HEK293 (cell line): ENCODE measurements at regions not wholly inside any gene's neighbourhood (a gene's known extent, or its start where the extent isn't known, plus 50 kb on each side); places are given as distances from the start of the nearest gene placed in this dataset.

ENCODE experiments used
- CTCF ChIP-seq: fragments of 450-650 bp; formaldehyde crosslinking; IDR thresholded peaks from 2 replicates; pipeline ENCODE4 v1.5.1; 2016; ENCODE audit warnings: missing biosample characterization, missing genetic modification characterization
- KLF17 ChIP-seq: fragments of 450-650 bp; formaldehyde crosslinking; IDR thresholded peaks from 2 replicates; pipeline ENCODE4 v1.5.1; 2016; ENCODE audit warnings: missing biosample characterization, missing genetic modification characterization
- PRDM4 ChIP-seq: fragments of 450-650 bp; formaldehyde crosslinking; IDR thresholded peaks from 2 replicates; pipeline ENCODE4 v1.5.1; 2017; ENCODE audit warnings: missing biosample characterization, missing genetic modification characterization
- SALL2 ChIP-seq: fragments of 450-650 bp; formaldehyde crosslinking; IDR thresholded peaks from 2 replicates; pipeline ENCODE4 v1.5.0; 2017; ENCODE audit warnings: missing biosample characterization, mild to moderate bottlenecking, missing genetic modification characterization, borderline replicate concordance
- SP7 ChIP-seq: fragments of 450-650 bp; formaldehyde crosslinking; IDR thresholded peaks from 2 replicates; pipeline ENCODE4 v1.5.1; 2016; ENCODE audit warnings: missing biosample characterization, missing genetic modification characterization
- ZNF266 ChIP-seq: fragments of 450-650 bp; formaldehyde crosslinking; IDR thresholded peaks from 2 replicates; pipeline ENCODE4 v1.5.1; 2016; ENCODE audit warnings: missing biosample characterization, missing genetic modification characterization, low read depth
- ZNF324 ChIP-seq: fragments of 450-650 bp; formaldehyde crosslinking; IDR thresholded peaks from 2 replicates; pipeline ENCODE4 v1.5.1; 2016; ENCODE audit warnings: missing biosample characterization, missing genetic modification characterization
- ZNF398 ChIP-seq: fragments of 450-650 bp; formaldehyde crosslinking; IDR thresholded peaks from 2 replicates; pipeline ENCODE4 v1.5.1; 2017; ENCODE audit warnings: missing biosample characterization, missing genetic modification characterization
- ZNF518A ChIP-seq: fragments of 450-650 bp; formaldehyde crosslinking; conservative IDR thresholded peaks from 2 replicates; pipeline ENCODE4 v1.5.1; 2016; ENCODE audit warnings: low read depth, missing biosample characterization, missing genetic modification characterization
- ZNF776 ChIP-seq: fragments of 450-650 bp; formaldehyde crosslinking; IDR thresholded peaks from 2 replicates; pipeline ENCODE4 v1.5.0; 2017; ENCODE audit warnings: missing biosample characterization, missing genetic modification characterization, borderline replicate concordance

- TF ChIP-seq CTCF (tag by site-specific recombination) (no peak), ZNF266 (tag by site-specific recombination) (no peak), ZNF324 (tag by site-specific recombination) (no peak), SALL2 (tag by site-specific recombination) (no peak), ZNF776 (no peak), SP7 (tag by site-specific recombination) (no peak), PRDM4 (tag by site-specific recombination) (no peak), KLF17 (no peak), ZNF518A (tag by site-specific recombination) (no peak), ZNF398 (tag by site-specific recombination) (no peak)
Measured at GRCh38 chr1:2871246-2871815, 69.8 kb upstream of the TTC34 start.
